Lower lobe of right lung (tissue), 2 donors: ENCODE measurements at regions not wholly inside any gene's neighbourhood (a gene's known extent, or its start where the extent isn't known, plus 50 kb on each side); places are given as distances from the start of the nearest gene placed in this dataset.

Source experiments
- ATAC-seq, 2 donors: fragments of 200-7000 bp; cut with Tn5 transposase; one replicate each; pipeline ENCODE4 v1.9.1; 2020 to 2022; ENCODE audit warnings: mild to moderate bottlenecking in 2 of 2, moderate library complexity in 2 of 2
- DNase-seq: peaks from one replicate; pipeline ENCODE4 v3.0.0-alpha.2; 2020
- H3K27ac ChIP-seq: fragments of 200-600 bp; one replicate; pipeline ENCODE4 v1.8.0; 2022
- H3K27me3 ChIP-seq: fragments of 200-600 bp; one replicate; pipeline ENCODE4 v1.8.0; 2022; ENCODE audit warnings: low read depth
- H3K36me3 ChIP-seq: fragments of 200-600 bp; one replicate; pipeline ENCODE4 v1.8.0; 2022; ENCODE audit warnings: mild to moderate bottlenecking
- H3K4me1 ChIP-seq: fragments of 200-600 bp; one replicate; pipeline ENCODE4 v1.8.0; 2022
- H3K4me3 ChIP-seq: fragments of 200-600 bp; one replicate; pipeline ENCODE4 v1.8.0; 2022; ENCODE audit warnings: mild to moderate bottlenecking
- H3K9me3 ChIP-seq: fragments of 200-600 bp; one replicate; pipeline ENCODE4 v1.8.0; 2022
- intact Hi-C: fragments of 100-400 bp; cut with DNase I; formaldehyde crosslinking; loops from one replicate; pipeline ENCODE4 v1.11.0; 2022
- TF ChIP-seq, protein P1 (sequence below): fragments of 200-600 bp; IDR thresholded peaks from one replicate; pipeline ENCODE4 v1.8.0; 2022; ENCODE audit warnings: antibody characterized with exemption, mild to moderate bottlenecking
- donor health status: DM: no; HTN: yes; CAD: no; lungs with severe emphysema.

DNA sequence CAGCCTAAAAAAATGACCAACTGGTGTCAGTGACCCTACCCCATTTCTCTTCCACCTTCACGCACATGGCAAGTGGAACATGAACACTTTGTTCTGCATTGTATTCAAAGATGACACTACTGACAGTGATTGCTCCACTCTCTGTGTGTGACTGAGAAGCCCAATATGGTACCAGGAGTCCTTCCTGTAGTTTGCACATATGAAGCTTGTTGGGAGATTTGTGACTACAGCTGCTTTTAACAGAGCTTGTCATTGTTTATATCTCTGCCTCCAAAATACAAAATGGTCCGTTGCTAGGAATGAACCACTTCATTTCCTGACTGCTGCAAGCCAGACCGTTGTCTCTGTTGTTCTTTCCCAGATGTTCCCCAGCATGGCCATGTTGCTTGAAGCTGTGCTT lies 140.3 kb upstream of the TCF21 start:
- intact Hi-C loops: no loop called here
- peak; percentile 70 to 78 for ATAC-seq

DNA sequence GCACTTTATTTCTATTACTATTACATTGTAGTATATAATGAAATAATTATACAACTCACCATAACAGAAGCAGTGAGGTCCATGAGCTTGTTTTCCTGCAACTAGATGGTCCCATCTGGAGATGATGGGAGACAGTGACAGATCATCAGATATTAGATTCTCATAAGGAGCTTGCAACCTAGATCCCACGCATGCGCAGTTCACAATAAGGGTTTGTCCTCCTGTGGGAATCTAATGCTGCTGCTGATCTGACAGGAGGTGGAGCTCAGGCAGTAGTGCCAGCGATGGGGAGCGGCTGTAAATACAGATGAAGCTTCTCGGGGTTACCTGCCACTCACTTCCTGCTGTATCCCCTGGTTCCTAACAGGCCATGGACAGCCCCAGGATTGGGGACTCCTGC lies 139.5 kb upstream of the TCF21 start:
- no peaks in the 10 kb centered on the region for H3K36me3 ChIP-seq
- no peaks in the 10 kb centered on the region for H3K9me3 ChIP-seq
- no peaks in the 10 kb centered on the region for H3K27me3 ChIP-seq
- intact Hi-C loops: no loop called here
- TF ChIP-seq, protein P1, sequence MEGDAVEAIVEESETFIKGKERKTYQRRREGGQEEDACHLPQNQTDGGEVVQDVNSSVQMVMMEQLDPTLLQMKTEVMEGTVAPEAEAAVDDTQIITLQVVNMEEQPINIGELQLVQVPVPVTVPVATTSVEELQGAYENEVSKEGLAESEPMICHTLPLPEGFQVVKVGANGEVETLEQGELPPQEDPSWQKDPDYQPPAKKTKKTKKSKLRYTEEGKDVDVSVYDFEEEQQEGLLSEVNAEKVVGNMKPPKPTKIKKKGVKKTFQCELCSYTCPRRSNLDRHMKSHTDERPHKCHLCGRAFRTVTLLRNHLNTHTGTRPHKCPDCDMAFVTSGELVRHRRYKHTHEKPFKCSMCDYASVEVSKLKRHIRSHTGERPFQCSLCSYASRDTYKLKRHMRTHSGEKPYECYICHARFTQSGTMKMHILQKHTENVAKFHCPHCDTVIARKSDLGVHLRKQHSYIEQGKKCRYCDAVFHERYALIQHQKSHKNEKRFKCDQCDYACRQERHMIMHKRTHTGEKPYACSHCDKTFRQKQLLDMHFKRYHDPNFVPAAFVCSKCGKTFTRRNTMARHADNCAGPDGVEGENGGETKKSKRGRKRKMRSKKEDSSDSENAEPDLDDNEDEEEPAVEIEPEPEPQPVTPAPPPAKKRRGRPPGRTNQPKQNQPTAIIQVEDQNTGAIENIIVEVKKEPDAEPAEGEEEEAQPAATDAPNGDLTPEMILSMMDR: no peak
- H3K4me1 ChIP-seq: no peaks in the 10 kb centered on the region
- no peak overlapping the region for H3K4me3 ChIP-seq
- ATAC-seq (peak in 1 of 2 donors; percentile 43), DNase-seq (no peak)
- peak overlapping the region; percentile 55 for H3K27ac ChIP-seq

More for the DNA sequence above, 140.3 kb upstream of the TCF21 start:
- H3K36me3 ChIP-seq: no peaks in the 10 kb centered on the region
- H3K27ac ChIP-seq: peak overlapping the region; percentile 55
- H3K4me3 ChIP-seq: no peak overlapping the region
- no peaks in the 10 kb centered on the region for H3K9me3 ChIP-seq
- TF ChIP-seq, protein P1: no peak
- no peaks in the 10 kb centered on the region for H3K27me3 ChIP-seq
- no peak for DNase-seq
- H3K4me1 ChIP-seq: no peaks in the 10 kb centered on the region

DNA sequence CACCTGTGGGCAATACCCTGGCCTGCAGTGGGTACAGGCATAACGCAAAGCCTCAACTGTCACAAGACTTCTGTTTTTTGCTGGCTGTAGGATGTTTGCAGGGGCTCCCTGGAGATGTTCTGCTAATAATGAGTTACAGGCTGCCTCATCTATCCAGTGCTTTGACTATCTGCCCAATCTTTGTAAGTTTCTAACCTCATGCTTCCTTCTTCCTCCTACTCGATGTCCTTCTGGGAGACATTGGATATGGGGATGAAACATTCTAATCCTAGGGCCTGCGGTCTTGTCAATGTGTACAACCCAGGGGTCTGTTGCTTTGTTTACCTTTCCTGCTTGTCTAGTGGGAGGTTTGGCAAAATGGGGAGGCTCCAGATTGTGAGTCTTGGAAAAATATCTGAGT lies 136.8 kb upstream of the TCF21 start:
- no peaks in the 10 kb centered on the region for H3K36me3 ChIP-seq
- no peaks in the 10 kb centered on the region for H3K9me3 ChIP-seq
- H3K27ac ChIP-seq: peak overlapping the region; percentile 13
- H3K4me1 ChIP-seq: no peaks in the 10 kb centered on the region
- ATAC-seq (no peak), DNase-seq (no peak)
- TF ChIP-seq, protein P1: no peak
- no peak overlapping the region for H3K4me3 ChIP-seq
- H3K27me3 ChIP-seq: no peaks in the 10 kb centered on the region
- intact Hi-C loops: no loop called here

DNA sequence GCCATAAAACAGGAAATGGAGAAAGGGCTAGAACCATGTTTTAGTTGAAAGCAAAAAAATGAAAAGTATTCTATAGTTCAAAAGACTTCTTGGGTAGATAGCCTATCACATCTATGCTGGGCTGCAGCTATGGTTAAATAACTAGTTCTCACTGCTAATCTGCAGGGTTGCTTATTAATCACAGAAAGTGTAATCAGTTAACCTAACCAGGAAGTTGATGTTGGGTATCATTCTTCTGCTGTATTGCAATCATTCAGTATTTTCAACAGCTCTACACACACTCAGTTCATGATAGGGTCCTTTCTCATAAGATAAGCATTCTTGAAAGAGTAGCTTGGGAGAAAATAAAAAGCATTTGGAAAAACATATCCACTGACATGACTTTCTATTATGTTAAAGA lies 135.2 kb upstream of the TCF21 start:
- Histone ChIP-seq H3K36me3 (no peaks in the 10 kb centered on the region), H3K4me1 (no peaks in the 10 kb centered on the region), H3K27me3 (no peaks in the 10 kb centered on the region), H3K27ac (no peak overlapping the region), H3K9me3 (no peaks in the 10 kb centered on the region), H3K4me3 (no peak overlapping the region)
- intact Hi-C loops: no loop called here
- TF ChIP-seq, protein P1: no peak
- DNase-seq (no peak), ATAC-seq (no peak)

DNA sequence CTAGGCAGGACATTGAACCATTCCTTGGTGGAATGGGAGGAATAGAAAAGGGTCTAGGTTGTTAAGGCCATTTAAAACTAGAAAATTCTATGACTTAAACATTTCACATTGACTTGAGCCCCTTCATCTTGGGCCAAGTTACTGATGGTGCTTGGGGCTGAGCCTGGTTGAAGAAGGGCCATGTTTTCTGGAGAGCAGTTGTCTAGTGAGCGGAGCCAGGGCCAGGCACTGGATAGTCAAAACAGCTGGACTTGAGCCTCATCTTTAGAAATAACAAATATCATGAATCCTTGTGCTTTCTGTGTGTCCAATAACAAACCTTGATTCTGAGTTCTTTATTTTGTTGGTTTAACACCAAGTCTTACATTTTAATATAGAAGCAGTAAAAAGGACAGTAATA lies 134.6 kb upstream of the TCF21 start:
- no peaks in the 10 kb centered on the region for H3K36me3 ChIP-seq
- intact Hi-C loops: no loop called here
- TF ChIP-seq, protein P1: no peak
- H3K27me3 ChIP-seq: no peaks in the 10 kb centered on the region
- ATAC-seq (no peak), DNase-seq (no peak)
- H3K27ac ChIP-seq: no peak overlapping the region
- no peak overlapping the region for H3K4me3 ChIP-seq
- H3K4me1 ChIP-seq: no peaks in the 10 kb centered on the region
- H3K9me3 ChIP-seq: no peaks in the 10 kb centered on the region
